Spleen (tissue), 11 donors: ENCODE measurements at regions not wholly inside any gene's neighbourhood (a gene's known extent, or its start where the extent isn't known, plus 50 kb on each side); places are given as distances from the start of the nearest gene placed in this dataset.

Experiments
- DNase-seq: peaks from one replicate; pipeline ENCODE4 v3.0.0-alpha.2; 2020
- H3K27ac ChIP-seq, 8 donors: fragments of 200-600 bp; sonication (generic) in 7 of 8; 1 replicate in 4 of 8; 2 replicates in 4 of 8; pipeline versions ENCODE4 v1.5.0 to v1.8.0; 2016 to 2021; ENCODE audit warnings: inconsistent platforms in 4 of 8, mild to moderate bottlenecking in 4 of 8, moderate library complexity in 1 of 8
- H3K27me3 ChIP-seq, 7 donors: fragments of 200-600 bp; sonication (generic) in 6 of 7; replicated peaks in 1 of 7; 1 replicate in 4 of 7; 2 replicates in 3 of 7; pipeline versions ENCODE4 v1.5.0 to v1.8.0; 2016 to 2021; ENCODE audit warnings: inconsistent platforms in 3 of 7, mild to moderate bottlenecking in 1 of 7
- H3K36me3 ChIP-seq, 6 donors: fragments of 200-600 bp; sonication (generic) in 5 of 6; 1 replicate in 4 of 6; 2 replicates in 2 of 6; pipeline versions ENCODE4 v1.5.0 to v1.8.0; 2016 to 2021; ENCODE audit warnings: inconsistent platforms in 2 of 6
- H3K4me1 ChIP-seq, 6 donors: fragments of 200-600 bp; sonication (generic) in 5 of 6; 1 replicate in 3 of 6; 2 replicates in 3 of 6; pipeline versions ENCODE4 v1.5.0 to v1.8.0; 2016 to 2021; ENCODE audit warnings: inconsistent platforms in 3 of 6
- H3K4me3 ChIP-seq, 8 donors: fragments of 200-600 bp; sonication (generic) in 7 of 8; 1 replicate in 4 of 8; 2 replicates in 4 of 8; pipeline versions ENCODE4 v1.5.0 to v1.8.0; 2016 to 2021; ENCODE audit warnings: inconsistent platforms in 4 of 8, mild to moderate bottlenecking in 4 of 8, moderate library complexity in 2 of 8
- H3K9me3 ChIP-seq, 8 donors: fragments of 200-600 bp; sonication (generic) in 7 of 8; 1 replicate in 4 of 8; 2 replicates in 4 of 8; pipeline versions ENCODE4 v1.5.0 to v1.8.0; 2016 to 2021; ENCODE audit warnings: inconsistent platforms in 4 of 8
- POLR2A ChIP-seq, 3 donors: fragments of 450-650 bp; IDR thresholded peaks; one replicate each; pipeline ENCODE4 v1.5.1; 2017; ENCODE audit warnings: antibody characterized with exemption in 3 of 3, mild to moderate bottlenecking in 1 of 3
- POLR2AphosphoS5 ChIP-seq, 3 donors: sonication (generic); formaldehyde crosslinking; IDR thresholded peaks; one replicate each; pipeline ENCODE4 v1.5.1; 2017; ENCODE audit warnings: antibody characterized with exemption in 3 of 3
- WGBS, 5 donors: extraction: QIAGEN DNeasy Blood & Tissue Kit in 3 of 5; methylation state at CpG; one replicate each; pipeline versions ENCODE4 v1.1.5 to v1.1.7; 2013 to 2018; 5-methylcytosine and 5-hydroxymethylcytosine counted together
- intact Hi-C: fragments of 100-400 bp; cut with DNase I; formaldehyde crosslinking; loops from one replicate; pipeline ENCODE4 v1.15.0; 2023; ENCODE audit warnings: low total_unique reads
- TF ChIP-seq, protein P1 (sequence below), 11 experiments: fragments of 200-600 bp in 7 of 11; fragments of 450-650 bp in 4 of 11; sonication (generic) in 4 of 11; IDR thresholded peaks in 8 of 11; conservative IDR thresholded peaks in 3 of 11; 1 replicate in 7 of 11; 2 replicates in 4 of 11; pipeline versions ENCODE4 v1.4.0 to v1.8.0; 2016 to 2021; ENCODE audit warnings: antibody characterized with exemption in 11 of 11, inconsistent platforms in 4 of 11, mild to moderate bottlenecking in 1 of 11
- donor health status: healthy with polysubstance abuse.
- donor health status: DM: no; HTN: no; CAD: no; lungs with moderate emphysema.
- donor health status: DM: no; HTN: no; CAD: no.
- donor health status: Bipolar disorder and iron deficiency.
- donor health status: healthy.
- donor health status: DM: no; HTN: no; CAD: no.
- donor health status: DM: yes; HTN: yes; CAD: no.

DNA sequence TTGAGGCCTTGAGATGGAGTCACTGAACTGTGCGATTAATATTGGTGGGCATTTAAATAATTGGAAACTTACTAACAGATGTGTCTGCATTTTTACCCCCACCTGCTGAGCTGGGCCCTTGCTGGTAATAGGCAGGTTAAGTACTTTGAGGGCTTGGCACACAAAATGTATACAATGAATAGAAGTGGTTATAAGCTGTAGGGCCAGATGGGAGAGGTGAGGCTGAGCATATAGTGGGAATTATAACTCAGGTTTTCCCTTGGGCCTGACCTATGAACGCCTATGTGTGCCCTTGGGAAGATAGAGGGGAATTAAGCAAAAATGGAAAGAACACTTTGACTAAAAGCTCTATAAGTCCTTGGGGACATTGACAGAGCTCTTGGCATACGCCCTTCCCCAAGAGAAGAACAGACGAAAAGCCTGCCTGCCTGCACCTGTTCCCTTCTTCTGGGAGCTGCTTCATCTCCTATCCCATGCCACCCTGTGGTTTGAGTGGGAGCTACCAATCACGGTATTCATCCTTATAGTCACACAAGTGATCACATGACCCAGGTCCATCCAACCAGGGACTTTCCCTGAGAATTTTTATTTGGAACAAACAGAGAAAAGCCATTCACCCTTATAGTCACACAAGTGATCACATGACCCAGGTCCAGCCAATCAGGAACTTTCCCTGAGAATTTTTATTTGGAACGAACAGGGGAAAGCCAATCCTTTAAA is 260.7 kb upstream of the CSF3R start:
- TF ChIP-seq, protein P1, sequence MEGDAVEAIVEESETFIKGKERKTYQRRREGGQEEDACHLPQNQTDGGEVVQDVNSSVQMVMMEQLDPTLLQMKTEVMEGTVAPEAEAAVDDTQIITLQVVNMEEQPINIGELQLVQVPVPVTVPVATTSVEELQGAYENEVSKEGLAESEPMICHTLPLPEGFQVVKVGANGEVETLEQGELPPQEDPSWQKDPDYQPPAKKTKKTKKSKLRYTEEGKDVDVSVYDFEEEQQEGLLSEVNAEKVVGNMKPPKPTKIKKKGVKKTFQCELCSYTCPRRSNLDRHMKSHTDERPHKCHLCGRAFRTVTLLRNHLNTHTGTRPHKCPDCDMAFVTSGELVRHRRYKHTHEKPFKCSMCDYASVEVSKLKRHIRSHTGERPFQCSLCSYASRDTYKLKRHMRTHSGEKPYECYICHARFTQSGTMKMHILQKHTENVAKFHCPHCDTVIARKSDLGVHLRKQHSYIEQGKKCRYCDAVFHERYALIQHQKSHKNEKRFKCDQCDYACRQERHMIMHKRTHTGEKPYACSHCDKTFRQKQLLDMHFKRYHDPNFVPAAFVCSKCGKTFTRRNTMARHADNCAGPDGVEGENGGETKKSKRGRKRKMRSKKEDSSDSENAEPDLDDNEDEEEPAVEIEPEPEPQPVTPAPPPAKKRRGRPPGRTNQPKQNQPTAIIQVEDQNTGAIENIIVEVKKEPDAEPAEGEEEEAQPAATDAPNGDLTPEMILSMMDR (IDR thresholded peaks at IDR 0.05 in 8 of 11, conservative IDR thresholded peaks at IDR 0.05 in 3 of 11): no peak
- TF ChIP-seq POLR2AphosphoS5 (IDR thresholded peaks at IDR 0.05) (no peak), POLR2A (IDR thresholded peaks at IDR 0.05) (no peak)
- no peak overlapping the region for H3K4me3 ChIP-seq
- H3K36me3 ChIP-seq: no peaks in the 10 kb centered on the region
- intact Hi-C loops: no loop called here
- H3K4me1 ChIP-seq: no peaks in the 10 kb centered on the region
- no peak overlapping the region for H3K27ac ChIP-seq
- DNase-seq: no peak
- H3K9me3 ChIP-seq: peaks cover 0 to 9% (median 0%) of the 10 kb centered on the region in 8 donors
- WGBS, 5 donors: 68 to 89% (median 85%) methylated on average over 6 of the region's 6 CpGs
- H3K27me3 ChIP-seq: peaks cover 0 to 48% (median 0%) of the 10 kb centered on the region in 7 donors

DNA sequence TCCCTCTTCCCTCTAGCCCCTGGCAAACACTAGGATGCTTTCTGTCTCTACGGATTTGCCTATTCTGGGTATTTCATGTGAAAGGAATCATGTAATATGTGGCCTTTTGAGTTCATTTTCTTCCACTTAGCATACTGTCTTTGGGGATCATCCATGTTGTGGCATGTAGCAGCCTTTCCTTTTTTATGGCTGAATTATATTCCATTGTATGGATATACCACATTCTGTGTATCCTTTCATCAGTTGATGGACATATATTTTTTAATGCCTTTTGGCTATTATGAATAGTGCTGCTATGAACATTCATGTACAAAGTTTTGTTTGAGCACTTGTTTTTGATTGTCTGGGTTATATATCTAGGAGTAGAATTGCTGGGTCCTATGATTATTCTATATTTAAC is 258.4 kb upstream of the CSF3R start:
- no peak for DNase-seq
- H3K27me3 ChIP-seq: peaks cover 0 to 60% (median 0%) of the 10 kb centered on the region in 7 donors
- no peaks in the 10 kb centered on the region for H3K36me3 ChIP-seq
- peaks cover 0 to 9% (median 0%) of the 10 kb centered on the region in 8 donors for H3K9me3 ChIP-seq
- H3K4me1 ChIP-seq: no peaks in the 10 kb centered on the region
- H3K4me3 ChIP-seq: no peak overlapping the region
- no peak overlapping the region for H3K27ac ChIP-seq
- no peak for TF ChIP-seq POLR2AphosphoS5 (IDR thresholded peaks at IDR 0.05)
- no peak for TF ChIP-seq POLR2A (IDR thresholded peaks at IDR 0.05)
- TF ChIP-seq, protein P1 (IDR thresholded peaks at IDR 0.05 in 8 of 11, conservative IDR thresholded peaks at IDR 0.05 in 3 of 11): no peak
- intact Hi-C loops: no loop called here
- 83 to 97% (median 91%) methylated on average over 1 of the region's 1 CpG for whole genome bisulfite sequencing, 5 donors

DNA sequence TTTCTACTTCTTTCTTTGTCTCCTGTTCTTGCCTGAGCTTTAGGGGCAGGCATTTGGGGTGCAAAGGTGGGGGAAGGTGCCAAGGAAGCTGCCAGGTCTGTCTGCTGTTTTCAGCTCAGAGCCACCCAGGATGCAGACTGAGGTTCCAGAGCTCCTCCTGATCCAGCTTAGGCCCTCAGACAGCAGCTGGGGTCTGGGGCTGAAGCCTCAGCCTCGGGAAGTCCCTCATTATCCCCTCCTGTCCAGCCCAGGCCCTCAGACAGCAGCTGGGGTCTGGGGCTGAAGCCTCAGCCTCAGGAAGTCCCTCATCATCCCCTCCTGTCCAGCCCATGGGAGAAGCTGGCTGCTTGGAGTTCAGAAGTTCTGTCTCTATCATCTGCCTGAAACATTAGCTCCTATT is 257.7 kb upstream of the CSF3R start:
- TF ChIP-seq, protein P1 (IDR thresholded peaks at IDR 0.05 in 8 of 11, conservative IDR thresholded peaks at IDR 0.05 in 3 of 11): no peak
- TF ChIP-seq POLR2AphosphoS5 (IDR thresholded peaks at IDR 0.05): no peak
- no peak for TF ChIP-seq POLR2A (IDR thresholded peaks at IDR 0.05)
- Histone ChIP-seq H3K36me3 (no peaks in the 10 kb centered on the region), H3K9me3 (peaks cover 0 to 9% (median 0%) of the 10 kb centered on the region in 8 donors), H3K4me1 (no peaks in the 10 kb centered on the region), H3K27me3 (peaks cover 0 to 62% (median 0%) of the 10 kb centered on the region in 7 donors), H3K4me3 (no peak overlapping the region), H3K27ac (no peak overlapping the region)
- intact Hi-C loops: no loop called here
- WGBS, 5 donors: 58 to 69% (median 65%) methylated on average over 1 of the region's 1 CpG; no CpG with 5 or more reads in 2 of the 5 donors
- peak; percentile 3 for DNase-seq

DNA sequence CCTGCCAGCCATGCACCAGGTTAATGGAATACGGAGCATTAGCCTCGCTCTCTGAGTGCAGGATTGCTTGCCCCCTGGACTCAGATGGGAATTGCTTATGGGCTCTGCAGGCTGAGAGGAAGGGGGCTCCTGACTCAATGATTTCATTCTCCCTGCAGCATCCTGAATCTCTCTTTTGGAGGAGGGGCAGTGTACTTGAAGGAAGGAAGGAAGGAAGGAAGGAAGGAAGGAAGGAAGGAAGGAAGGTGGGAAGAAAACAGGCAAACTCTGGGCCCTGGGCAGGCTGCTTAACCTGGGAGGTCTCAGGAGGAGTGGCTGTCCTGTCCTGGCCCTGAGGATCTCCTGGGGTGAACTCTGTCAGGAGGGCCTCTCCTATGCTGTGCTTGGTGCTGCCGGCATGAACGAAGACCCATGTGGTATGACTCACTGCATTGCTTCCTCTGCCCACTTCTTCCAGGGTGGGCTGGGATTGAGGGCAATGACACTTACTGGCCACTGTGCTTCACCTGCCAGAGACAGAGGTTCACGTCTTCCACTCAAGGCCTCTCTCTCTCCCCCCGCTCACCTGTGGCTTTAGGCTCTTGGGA is 257.1 kb upstream of the CSF3R start:
- H3K4me1 ChIP-seq: no peaks in the 10 kb centered on the region
- no peak for TF ChIP-seq POLR2A (IDR thresholded peaks at IDR 0.05)
- TF ChIP-seq, protein P1 (IDR thresholded peaks at IDR 0.05 in 8 of 11, conservative IDR thresholded peaks at IDR 0.05 in 3 of 11): no peak
- no peak for TF ChIP-seq POLR2AphosphoS5 (IDR thresholded peaks at IDR 0.05)
- DNase-seq: peak; percentile 10

More for the DNA sequence above, 257.1 kb upstream of the CSF3R start:
- Histone ChIP-seq H3K27ac (no peak overlapping the region), H3K27me3 (peaks cover 0 to 65% (median 0%) of the 10 kb centered on the region in 7 donors), H3K36me3 (no peaks in the 10 kb centered on the region), H3K9me3 (peaks cover 0 to 9% (median 0%) of the 10 kb centered on the region in 8 donors), H3K4me3 (no peak overlapping the region)
- intact Hi-C loops: no loop called here
- 67 to 91% (median 76%) methylated on average over 6 of the region's 6 CpGs for WGBS, 5 donors
